Pancreas (tissue), 10 donors: ENCODE measurements at regions not wholly inside any gene's neighbourhood (a gene's known extent, or its start where the extent isn't known, plus 50 kb on each side); places are given as distances from the start of the nearest gene placed in this dataset.
A peak's percentile ranks its signal among the peaks of the same experiment; 100 is the strongest.

ENCODE experiments used
- ATAC-seq, 4 donors: fragments of 200-7000 bp; cut with Tn5 transposase; one replicate each; pipeline versions ENCODE4 v1.8.0 to v1.9.1; 2020; ENCODE audit warnings: mild to moderate bottlenecking in 4 of 4, moderate library complexity in 4 of 4
- DNase-seq, 6 donors: peaks; one replicate each; pipeline ENCODE4 v3.0.0-alpha.2; 2020
- FAIRE-seq: peaks from 2 replicates; lab custom pipeline; 2012; peaks lifted over from hg19 to GRCh38; lab: Jason Lieb, UNC
- H3K27ac ChIP-seq, 4 donors: fragments of 200-600 bp; sonication (generic); 1 replicate in 3 of 4; 2 replicates in 1 of 4; pipeline versions ENCODE4 v1.5.0 to v1.8.0; 2020
- H3K27me3 ChIP-seq, 4 donors: fragments of 200-600 bp; one replicate each; pipeline ENCODE4 v1.8.0; 2021
- H3K36me3 ChIP-seq, 3 donors: fragments of 200-600 bp; sonication (generic) in 1 of 3; one replicate each; pipeline versions ENCODE4 v1.5.0 to v1.8.0; 2020 to 2021
- H3K4me1 ChIP-seq, 3 donors: fragments of 200-600 bp; one replicate each; pipeline ENCODE4 v1.8.0; 2021
- H3K4me3 ChIP-seq, 4 donors: fragments of 200-600 bp; sonication (generic) in 2 of 4; one replicate each; pipeline versions ENCODE4 v1.5.0 to v1.8.0; 2020 to 2021
- H3K9me3 ChIP-seq, 4 donors: fragments of 200-600 bp; one replicate each; pipeline ENCODE4 v1.8.0; 2021
- WGBS, 2 donors: extraction: QIAGEN DNeasy Blood & Tissue Kit; methylation state at CpG; one replicate each; pipeline ENCODE4 v1.1.7; 2013; 5-methylcytosine and 5-hydroxymethylcytosine counted together
- intact Hi-C, 3 donors: fragments of 100-400 bp; cut with DNase I; formaldehyde crosslinking; loops; one replicate each; pipeline versions ENCODE4 v1.11.1 to v1.14.2; 2022
- TF ChIP-seq, protein P1 (sequence below), 4 donors: fragments of 200-600 bp; sonication (generic) in 3 of 4; IDR thresholded peaks; one replicate each; pipeline versions ENCODE4 v1.5.0 to v1.8.0; 2021; ENCODE audit warnings: antibody characterized with exemption in 4 of 4
- donor health status: healthy with polysubstance abuse.
- donor health status: DM: no; HTN: no; CAD: no; lungs with moderate emphysema.
- donor health status: DM: no; HTN: no; CAD: no.
- donor health status: control.
- donor health status: control.
- donor health status: Bipolar disorder and iron deficiency.
- donor health status: DM: yes; HTN: yes; CAD: no.
- donor health status: DM: no; HTN: no; CAD: no.
- donor health status: DM: no; HTN: no; CAD: no.
- donor health status: DM: yes; HTN: yes; CAD: no.

GRCh38 chr2:167761465-167762136, 485.8 kb downstream of the STK39 start:
- H3K4me1 ChIP-seq: peaks cover 9 to 14% (median 11%) of the 10 kb centered on the region in 3 donors
- H3K9me3 ChIP-seq: no peaks in the 10 kb centered on the region
- no peaks in the 10 kb centered on the region for H3K27me3 ChIP-seq
- FAIRE-seq (no peak), ATAC-seq (peak; percentile 35 to 90 (median 78)), DNase-seq (no peak)
- intact Hi-C loops: no loop called here
- WGBS, 2 donors: 22 to 25% methylated on average over 3 of the region's 3 CpGs
- no peak overlapping the region for H3K4me3 ChIP-seq
- no peak overlapping the region for H3K27ac ChIP-seq
- H3K36me3 ChIP-seq: no peaks in the 10 kb centered on the region
- TF ChIP-seq, protein P1, sequence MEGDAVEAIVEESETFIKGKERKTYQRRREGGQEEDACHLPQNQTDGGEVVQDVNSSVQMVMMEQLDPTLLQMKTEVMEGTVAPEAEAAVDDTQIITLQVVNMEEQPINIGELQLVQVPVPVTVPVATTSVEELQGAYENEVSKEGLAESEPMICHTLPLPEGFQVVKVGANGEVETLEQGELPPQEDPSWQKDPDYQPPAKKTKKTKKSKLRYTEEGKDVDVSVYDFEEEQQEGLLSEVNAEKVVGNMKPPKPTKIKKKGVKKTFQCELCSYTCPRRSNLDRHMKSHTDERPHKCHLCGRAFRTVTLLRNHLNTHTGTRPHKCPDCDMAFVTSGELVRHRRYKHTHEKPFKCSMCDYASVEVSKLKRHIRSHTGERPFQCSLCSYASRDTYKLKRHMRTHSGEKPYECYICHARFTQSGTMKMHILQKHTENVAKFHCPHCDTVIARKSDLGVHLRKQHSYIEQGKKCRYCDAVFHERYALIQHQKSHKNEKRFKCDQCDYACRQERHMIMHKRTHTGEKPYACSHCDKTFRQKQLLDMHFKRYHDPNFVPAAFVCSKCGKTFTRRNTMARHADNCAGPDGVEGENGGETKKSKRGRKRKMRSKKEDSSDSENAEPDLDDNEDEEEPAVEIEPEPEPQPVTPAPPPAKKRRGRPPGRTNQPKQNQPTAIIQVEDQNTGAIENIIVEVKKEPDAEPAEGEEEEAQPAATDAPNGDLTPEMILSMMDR (IDR thresholded peaks at IDR 0.05): no peak

DNA sequence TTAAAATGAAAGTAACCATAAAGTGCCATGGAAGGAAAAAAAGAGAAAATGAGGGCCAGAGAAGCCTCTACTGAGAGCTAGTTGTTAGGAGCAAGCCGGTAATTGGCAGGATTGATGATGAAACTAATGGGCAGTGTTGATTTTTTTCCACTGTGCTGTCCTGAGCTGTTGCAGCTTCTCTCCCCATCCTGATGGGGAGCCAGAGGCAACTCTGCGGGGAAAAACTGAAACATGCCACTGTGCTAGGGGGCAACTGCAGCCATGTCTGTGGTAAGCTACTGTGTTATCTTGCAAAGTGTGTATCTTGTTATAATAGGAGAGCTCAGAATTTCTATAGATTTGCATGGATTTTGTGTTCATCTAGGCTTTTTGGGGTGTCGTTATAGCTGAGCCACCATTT, 487.9 kb downstream of the STK39 start:
- no peaks in the 10 kb centered on the region for H3K36me3 ChIP-seq
- no peak overlapping the region for H3K27ac ChIP-seq
- no peaks in the 10 kb centered on the region for H3K27me3 ChIP-seq
- intact Hi-C loops: no loop called here
- ATAC-seq (no peak), FAIRE-seq (no peak), DNase-seq (no peak)
- no peaks in the 10 kb centered on the region for H3K9me3 ChIP-seq
- TF ChIP-seq, protein P1 (IDR thresholded peaks at IDR 0.05): no peak
- H3K4me3 ChIP-seq: no peak overlapping the region
- H3K4me1 ChIP-seq: peaks cover 9 to 14% (median 11%) of the 10 kb centered on the region in 3 donors
- WGBS, 2 donors: 89 to 92% methylated on average over 3 of the region's 3 CpGs

DNA sequence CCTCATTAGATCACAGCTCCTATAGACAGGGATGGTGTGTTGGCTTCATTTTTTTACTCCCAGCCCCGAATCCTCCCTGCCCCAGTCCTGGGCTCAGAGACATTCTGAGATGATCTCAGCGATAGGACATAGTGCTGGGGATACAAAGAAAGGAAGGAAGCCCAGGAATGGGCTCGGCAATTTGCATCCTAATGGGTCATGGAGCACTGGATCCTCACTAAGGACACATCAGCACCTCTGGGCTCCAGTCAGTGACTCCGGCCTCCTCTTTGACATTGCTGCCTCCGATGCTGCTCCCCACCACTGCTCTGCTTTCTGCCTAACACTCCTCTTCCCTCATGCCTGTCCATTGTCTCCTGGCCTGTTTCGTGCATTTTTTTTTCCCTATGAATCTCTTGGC, 489.1 kb downstream of the STK39 start:
- H3K4me1 ChIP-seq: peaks cover 9 to 14% (median 11%) of the 10 kb centered on the region in 3 donors
- TF ChIP-seq, protein P1 (IDR thresholded peaks at IDR 0.05): no peak
- ATAC-seq (no peak), DNase-seq (no peak), FAIRE-seq (no peak)
- H3K27ac ChIP-seq: no peak overlapping the region
- no peak overlapping the region for H3K4me3 ChIP-seq
- no peaks in the 10 kb centered on the region for H3K27me3 ChIP-seq
- intact Hi-C loops: no loop called here
- WGBS, 2 donors: 92 to 94% methylated on average over 6 of the region's 6 CpGs
- no peaks in the 10 kb centered on the region for H3K9me3 ChIP-seq
- H3K36me3 ChIP-seq: no peaks in the 10 kb centered on the region

- FAIRE-seq (no peak), ATAC-seq (peak in 1 of 4 donors; percentile 53), DNase-seq (no peak)
- intact Hi-C loops: no loop called here
- no peaks in the 10 kb centered on the region for H3K4me1 ChIP-seq
- H3K27ac ChIP-seq: no peak overlapping the region
- H3K36me3 ChIP-seq: no peaks in the 10 kb centered on the region
- no peak overlapping the region for H3K4me3 ChIP-seq
- no peaks in the 10 kb centered on the region for H3K9me3 ChIP-seq
- TF ChIP-seq, protein P1 (IDR thresholded peaks at IDR 0.05): no peak
- 47 to 52% methylated on average over 9 of the region's 9 CpGs for whole genome bisulfite sequencing, 2 donors
- H3K27me3 ChIP-seq: no peaks in the 10 kb centered on the region
Measured at GRCh38 chr2:167756446-167756845, 490.9 kb downstream of the STK39 start.

DNA sequence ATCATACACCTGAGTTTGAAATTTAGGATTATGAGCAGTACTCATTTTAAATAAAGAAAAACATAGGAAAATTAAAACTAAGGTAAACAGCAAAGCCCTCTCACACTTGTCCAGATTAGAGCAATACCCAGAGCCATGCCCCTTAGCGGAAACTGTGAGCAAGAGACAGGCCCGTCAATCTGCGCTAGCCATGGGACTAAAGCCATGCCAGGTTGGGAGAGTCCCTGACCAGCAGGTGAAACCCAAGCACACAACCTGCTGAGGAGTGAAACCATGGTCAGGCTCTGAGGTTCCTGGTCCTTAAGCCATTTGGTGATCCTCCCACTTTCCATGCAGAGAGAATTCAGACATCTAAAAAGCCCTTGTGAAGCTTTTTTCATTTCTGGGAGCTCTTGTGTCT, 494.3 kb downstream of the STK39 start:
- H3K27me3 ChIP-seq: no peaks in the 10 kb centered on the region
- TF ChIP-seq, protein P1 (IDR thresholded peaks at IDR 0.05): no peak
- no peak for ATAC-seq

More for the DNA sequence above, 494.3 kb downstream of the STK39 start:
- Histone ChIP-seq H3K36me3 (no peaks in the 10 kb centered on the region), H3K9me3 (no peaks in the 10 kb centered on the region), H3K27ac (no peak overlapping the region), H3K4me3 (no peak overlapping the region), H3K4me1 (peaks cover 0 to 4% (median 0%) of the 10 kb centered on the region in 3 donors)
- intact Hi-C loops: no loop called here
- DNase-seq: no peak
- 90 to 97% methylated on average over 3 of the region's 3 CpGs for WGBS, 2 donors
- FAIRE-seq: no peak
